Esophagus squamous epithelium (tissue), 4 donors: ENCODE measurements at regions not wholly inside any gene's neighbourhood (a gene's known extent, or its start where the extent isn't known, plus 50 kb on each side); places are given as distances from the start of the nearest gene placed in this dataset.

Experiments used
- CTCF ChIP-seq, 6 experiments: fragments of 450-650 bp in 4 of 6; fragments of 200-600 bp in 2 of 6; sonication (generic) in 2 of 6; IDR thresholded peaks; one replicate each; pipeline ENCODE4 v1.5.1; 2016 to 2019; ENCODE audit warnings: antibody characterized with exemption in 6 of 6, mild to moderate bottlenecking in 4 of 6, moderate library complexity in 4 of 6
- POLR2A ChIP-seq, 4 donors: fragments of 450-650 bp; IDR thresholded peaks; one replicate each; pipeline ENCODE4 v1.6.1; 2017; ENCODE audit warnings: antibody characterized with exemption in 4 of 4, mild to moderate bottlenecking in 4 of 4, moderate library complexity in 3 of 4

- TF ChIP-seq CTCF (IDR thresholded peaks at IDR 0.05) = no peak
- TF ChIP-seq POLR2A (IDR thresholded peaks at IDR 0.05) = no peak
Measured at GRCh38 chr2:341912-342311, 54.0 kb upstream of the ALKAL2 start.
